ENCODE measurements at regions not wholly inside any gene's neighbourhood (a gene's known extent, or its start where the extent isn't known, plus 50 kb on each side); places are given as distances from the start of the nearest gene placed in this dataset.

DNA sequence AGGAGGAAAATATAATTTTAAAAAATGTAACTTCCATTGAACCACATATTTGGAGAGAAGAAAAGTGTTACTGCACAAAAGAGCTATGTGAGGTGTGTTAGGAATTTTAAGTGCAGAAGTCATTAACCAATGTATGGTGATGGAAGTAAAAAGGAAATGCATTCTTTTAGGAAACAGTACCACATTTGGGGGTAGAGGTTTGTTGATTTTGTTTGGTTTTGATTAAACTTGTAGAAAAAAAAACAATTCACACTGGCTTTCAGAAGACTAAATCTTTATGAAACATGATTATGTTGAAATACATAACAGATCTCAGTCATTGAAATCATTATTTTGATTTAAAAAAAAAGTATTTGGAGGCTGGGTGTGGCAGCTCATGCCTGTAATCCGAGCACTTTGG lies 1287.0 kb upstream of the GJE1 start:
- TF ChIP-seq, protein P1, sequence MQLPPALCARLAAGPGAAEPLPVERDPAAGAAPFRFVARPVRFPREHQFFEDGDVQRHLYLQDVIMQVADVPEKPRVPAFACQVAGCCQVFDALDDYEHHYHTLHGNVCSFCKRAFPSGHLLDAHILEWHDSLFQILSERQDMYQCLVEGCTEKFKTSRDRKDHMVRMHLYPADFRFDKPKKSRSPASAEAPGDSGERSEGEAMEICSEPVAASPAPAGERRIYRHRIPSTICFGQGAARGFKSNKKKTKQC (CRISPR knock-in tag; IDR thresholded peaks at IDR 0.05), result no peak
- no peak for TF ChIP-seq EP300 (IDR thresholded peaks at IDR 0.05; ENCODE audit: low read length)
- TF ChIP-seq POLR2AphosphoS5 (IDR thresholded peaks at IDR 0.05; ENCODE audit: control insufficient read depth, insufficient read depth, low read depth, low read length), result no peak
- no peak for TF ChIP-seq PHTF2 (CRISPR knock-in tag; IDR thresholded peaks at IDR 0.05)
- TF ChIP-seq NR3C1 (CRISPR knock-in tag; IDR thresholded peaks at IDR 0.05), result no peak
- no peak for TF ChIP-seq U2AF2 (optimal IDR thresholded peaks at IDR 0.05; ENCODE audit: low read depth, low read length)
- TF ChIP-seq, protein P2, sequence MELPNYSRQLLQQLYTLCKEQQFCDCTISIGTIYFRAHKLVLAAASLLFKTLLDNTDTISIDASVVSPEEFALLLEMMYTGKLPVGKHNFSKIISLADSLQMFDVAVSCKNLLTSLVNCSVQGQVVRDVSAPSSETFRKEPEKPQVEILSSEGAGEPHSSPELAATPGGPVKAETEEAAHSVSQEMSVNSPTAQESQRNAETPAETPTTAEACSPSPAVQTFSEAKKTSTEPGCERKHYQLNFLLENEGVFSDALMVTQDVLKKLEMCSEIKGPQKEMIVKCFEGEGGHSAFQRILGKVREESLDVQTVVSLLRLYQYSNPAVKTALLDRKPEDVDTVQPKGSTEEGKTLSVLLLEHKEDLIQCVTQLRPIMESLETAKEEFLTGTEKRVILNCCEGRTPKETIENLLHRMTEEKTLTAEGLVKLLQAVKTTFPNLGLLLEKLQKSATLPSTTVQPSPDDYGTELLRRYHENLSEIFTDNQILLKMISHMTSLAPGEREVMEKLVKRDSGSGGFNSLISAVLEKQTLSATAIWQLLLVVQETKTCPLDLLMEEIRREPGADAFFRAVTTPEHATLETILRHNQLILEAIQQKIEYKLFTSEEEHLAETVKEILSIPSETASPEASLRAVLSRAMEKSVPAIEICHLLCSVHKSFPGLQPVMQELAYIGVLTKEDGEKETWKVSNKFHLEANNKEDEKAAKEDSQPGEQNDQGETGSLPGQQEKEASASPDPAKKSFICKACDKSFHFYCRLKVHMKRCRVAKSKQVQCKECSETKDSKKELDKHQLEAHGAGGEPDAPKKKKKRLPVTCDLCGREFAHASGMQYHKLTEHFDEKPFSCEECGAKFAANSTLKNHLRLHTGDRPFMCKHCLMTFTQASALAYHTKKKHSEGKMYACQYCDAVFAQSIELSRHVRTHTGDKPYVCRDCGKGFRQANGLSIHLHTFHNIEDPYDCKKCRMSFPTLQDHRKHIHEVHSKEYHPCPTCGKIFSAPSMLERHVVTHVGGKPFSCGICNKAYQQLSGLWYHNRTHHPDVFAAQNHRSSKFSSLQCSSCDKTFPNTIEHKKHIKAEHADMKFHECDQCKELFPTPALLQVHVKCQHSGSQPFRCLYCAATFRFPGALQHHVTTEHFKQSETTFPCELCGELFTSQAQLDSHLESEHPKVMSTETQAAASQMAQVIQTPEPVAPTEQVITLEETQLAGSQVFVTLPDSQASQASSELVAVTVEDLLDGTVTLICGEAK (IDR thresholded peaks at IDR 0.05), result no peak
- TF ChIP-seq, protein P2 (CRISPR knock-in tag; IDR thresholded peaks at IDR 0.05), result no peak
- no peak for TF ChIP-seq SREBF2 (CRISPR knock-in tag; IDR thresholded peaks at IDR 0.05)

All from K562 (cell line).